GM12875 (cell line): ENCODE measurements at regions not wholly inside any gene's neighbourhood (a gene's known extent, or its start where the extent isn't known, plus 50 kb on each side); places are given as distances from the start of the nearest gene placed in this dataset.
A peak's percentile ranks its signal among the peaks of the same experiment; 100 is the strongest.

Experiments used
- H3K4me3 ChIP-seq: one replicate; pipeline ENCODE4 v1.5.1; 2011; ENCODE audit warnings: low read depth, low read length, control low read depth
- TF ChIP-seq, protein P1 (sequence below): IDR thresholded peaks from 2 replicates; pipeline ENCODE4 v1.5.1; 2011; ENCODE audit warnings: low read depth, mild to moderate bottlenecking, control low read depth, inconsistent platforms, low read length, moderate library complexity, borderline replicate concordance; ENCODE audit not compliant: insufficient read depth

DNA sequence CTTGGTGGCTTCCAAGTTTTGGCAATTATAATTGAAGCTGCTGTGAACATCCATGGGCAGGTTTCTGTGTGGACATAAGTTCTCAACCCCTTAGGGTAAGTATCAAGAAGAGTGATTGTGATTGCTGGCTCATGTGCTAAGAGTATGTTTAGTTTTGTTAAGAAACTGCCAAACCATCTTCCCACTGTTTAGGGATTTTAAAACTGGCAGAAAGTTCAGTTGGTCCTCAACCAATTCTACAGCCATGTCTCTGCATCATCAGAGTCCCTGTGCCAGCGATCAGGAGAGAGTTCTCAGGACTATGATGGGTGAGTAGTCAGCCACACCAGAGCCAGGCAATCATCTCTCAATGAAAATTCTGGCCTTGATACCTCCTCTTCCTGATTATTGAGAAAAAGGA lies 193.8 kb downstream of the ZC3H11B start:
- TF ChIP-seq, protein P1, sequence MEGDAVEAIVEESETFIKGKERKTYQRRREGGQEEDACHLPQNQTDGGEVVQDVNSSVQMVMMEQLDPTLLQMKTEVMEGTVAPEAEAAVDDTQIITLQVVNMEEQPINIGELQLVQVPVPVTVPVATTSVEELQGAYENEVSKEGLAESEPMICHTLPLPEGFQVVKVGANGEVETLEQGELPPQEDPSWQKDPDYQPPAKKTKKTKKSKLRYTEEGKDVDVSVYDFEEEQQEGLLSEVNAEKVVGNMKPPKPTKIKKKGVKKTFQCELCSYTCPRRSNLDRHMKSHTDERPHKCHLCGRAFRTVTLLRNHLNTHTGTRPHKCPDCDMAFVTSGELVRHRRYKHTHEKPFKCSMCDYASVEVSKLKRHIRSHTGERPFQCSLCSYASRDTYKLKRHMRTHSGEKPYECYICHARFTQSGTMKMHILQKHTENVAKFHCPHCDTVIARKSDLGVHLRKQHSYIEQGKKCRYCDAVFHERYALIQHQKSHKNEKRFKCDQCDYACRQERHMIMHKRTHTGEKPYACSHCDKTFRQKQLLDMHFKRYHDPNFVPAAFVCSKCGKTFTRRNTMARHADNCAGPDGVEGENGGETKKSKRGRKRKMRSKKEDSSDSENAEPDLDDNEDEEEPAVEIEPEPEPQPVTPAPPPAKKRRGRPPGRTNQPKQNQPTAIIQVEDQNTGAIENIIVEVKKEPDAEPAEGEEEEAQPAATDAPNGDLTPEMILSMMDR = no peak
- H3K4me3 ChIP-seq = no peak overlapping the region

- TF ChIP-seq, protein P1 = no peak
- no peak overlapping the region for H3K4me3 ChIP-seq
Observed at GRCh38 chr1:219417610-219418009, 195.3 kb downstream of the ZC3H11B start.

DNA sequence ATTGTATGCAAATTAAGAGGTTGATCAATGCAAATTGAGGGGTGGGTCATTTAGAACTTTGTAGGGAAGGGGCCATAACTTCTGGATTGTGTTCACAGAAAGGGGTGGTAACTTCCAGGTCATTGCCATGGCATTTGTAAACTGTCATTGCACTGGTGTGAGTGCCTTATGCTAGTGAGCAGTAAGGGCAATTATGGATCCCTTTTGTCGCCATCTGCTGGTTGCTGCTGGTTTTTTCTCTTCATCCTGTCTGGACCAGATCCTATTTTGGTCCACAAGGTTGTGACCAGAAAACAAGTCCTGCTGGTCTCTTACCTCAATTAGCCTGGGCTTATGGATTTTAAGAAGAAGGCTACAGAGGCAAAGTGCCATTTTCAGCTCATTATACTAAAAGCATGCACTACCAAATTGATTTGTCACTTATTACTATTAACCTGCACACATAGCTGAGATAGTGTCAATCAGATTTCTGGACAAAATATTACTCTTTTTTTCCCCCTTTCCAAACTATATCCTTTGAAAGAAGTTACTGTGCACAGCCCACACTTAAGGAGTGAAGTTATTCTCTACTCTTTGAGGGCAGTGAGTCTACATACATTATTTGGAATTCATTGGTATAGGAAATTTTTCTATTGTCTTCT lies 196.2 kb downstream of the ZC3H11B start:
- TF ChIP-seq, protein P1 = peak; percentile 66
- no peak overlapping the region for H3K4me3 ChIP-seq

- TF ChIP-seq, protein P1 = no peak
- H3K4me3 ChIP-seq = no peak overlapping the region
Observed at GRCh38 chr1:219415915-219416314, 197.0 kb downstream of the ZC3H11B start.

DNA sequence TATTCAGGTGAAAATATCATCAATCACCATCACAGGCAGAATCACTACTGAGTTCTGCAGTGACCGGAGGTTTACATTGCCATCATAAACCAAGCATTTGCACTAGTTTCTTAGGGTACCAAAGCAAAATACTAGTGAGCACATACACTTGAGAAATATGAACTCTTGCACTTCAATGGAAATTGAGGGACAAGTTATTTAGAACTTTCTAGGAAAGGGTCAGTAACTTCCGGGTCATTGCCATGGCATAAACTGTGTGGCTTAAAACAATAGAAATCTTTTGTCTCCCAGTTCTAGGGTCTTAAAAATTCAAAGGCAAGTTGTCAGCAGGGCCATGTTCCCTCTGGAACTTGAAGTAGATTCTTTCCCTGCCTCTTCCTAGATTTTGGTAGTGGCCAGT lies 197.5 kb downstream of the ZC3H11B start:
- H3K4me3 ChIP-seq = no peak overlapping the region

GRCh38 chr1:219414250-219414649 lies 198.7 kb downstream of the ZC3H11B start:
- H3K4me3 ChIP-seq = no peak overlapping the region
- TF ChIP-seq, protein P1 = no peak

More for the DNA sequence above, 197.5 kb downstream of the ZC3H11B start:
- TF ChIP-seq, protein P1 = no peak

DNA sequence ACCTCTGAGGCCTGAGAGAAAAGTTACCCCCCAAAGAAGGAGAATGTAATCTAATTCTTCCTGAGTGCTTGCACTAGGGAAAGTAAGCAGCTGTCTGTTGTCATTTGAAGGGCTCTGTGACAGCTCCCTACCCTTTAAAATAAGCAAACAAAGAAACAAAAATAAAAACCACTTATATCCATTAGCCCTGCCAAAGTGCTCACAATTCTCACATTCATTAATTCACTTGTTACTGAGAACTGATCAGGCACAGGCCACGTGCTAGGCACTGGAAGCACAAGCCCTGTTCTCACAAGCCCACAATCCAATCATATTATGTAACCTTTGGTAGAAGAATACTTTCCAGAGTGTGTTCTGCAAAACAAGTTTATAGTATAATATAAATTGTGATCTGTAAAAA lies 199.4 kb downstream of the ZC3H11B start:
- no peak overlapping the region for H3K4me3 ChIP-seq
- TF ChIP-seq, protein P1 = no peak
